HT1080 (cell line): ENCODE measurements at regions not wholly inside any gene's neighbourhood (a gene's known extent, or its start where the extent isn't known, plus 50 kb on each side); places are given as distances from the start of the nearest gene placed in this dataset.
"Not testable (repeated sequence)": the region's sequence is repeated elsewhere in the genome, so short reads cannot be mapped to it uniquely, and the experiment has no call there.

Source experiments
- DNase-seq: peaks from one replicate; pipeline ENCODE4 v3.0.0-alpha.2; 2015; ENCODE audit warnings: low read depth

DNA sequence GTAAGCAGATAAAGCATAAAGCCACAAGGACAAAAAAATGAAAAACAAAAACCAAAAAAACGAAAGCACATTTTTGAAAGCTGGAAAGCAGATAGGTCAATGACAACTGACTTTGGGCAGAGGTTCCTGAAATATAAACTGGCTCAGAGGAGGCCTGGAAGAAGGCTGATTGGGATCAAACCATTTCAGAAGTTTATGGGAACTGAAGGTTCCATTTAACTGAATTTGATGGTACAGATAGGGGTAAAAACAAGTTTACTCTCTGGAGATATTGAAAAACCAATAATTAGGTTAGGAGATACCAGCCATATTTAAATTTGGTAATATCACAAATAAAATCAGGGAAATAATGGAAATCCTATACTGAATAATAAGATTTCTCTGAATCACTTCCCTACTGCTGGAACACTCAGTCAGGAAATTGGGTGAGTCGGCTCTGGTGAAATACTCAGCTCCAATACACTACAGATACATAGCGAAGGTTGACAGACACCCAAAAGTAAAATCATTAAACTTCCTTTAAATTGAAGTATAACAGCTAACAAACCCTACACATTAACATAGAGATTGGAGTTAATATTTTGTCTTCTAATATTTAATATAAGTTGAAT, 1584.3 kb downstream of the STIM2 start:
- peak; percentile 39 for DNase-seq

DNA sequence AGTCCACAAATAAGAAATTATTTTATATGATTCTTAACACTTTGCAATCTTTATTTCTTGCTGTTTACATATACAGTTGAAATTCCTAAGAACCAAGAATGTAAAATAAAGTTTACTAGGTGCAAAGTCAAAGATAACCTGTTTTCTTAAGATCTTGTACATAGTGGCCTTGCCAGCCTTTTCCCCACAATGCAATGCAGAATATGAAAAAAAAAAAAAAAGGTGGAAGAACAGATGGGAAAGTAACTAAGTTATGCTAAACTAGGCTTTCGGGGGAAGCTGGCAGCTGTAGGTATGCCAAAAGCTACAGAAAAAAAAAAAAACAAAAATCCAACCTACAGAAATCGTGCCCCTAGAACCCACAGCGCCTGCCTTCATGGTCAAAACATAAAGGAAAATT, 1588.4 kb downstream of the STIM2 start:
- no peak for DNase-seq

DNA sequence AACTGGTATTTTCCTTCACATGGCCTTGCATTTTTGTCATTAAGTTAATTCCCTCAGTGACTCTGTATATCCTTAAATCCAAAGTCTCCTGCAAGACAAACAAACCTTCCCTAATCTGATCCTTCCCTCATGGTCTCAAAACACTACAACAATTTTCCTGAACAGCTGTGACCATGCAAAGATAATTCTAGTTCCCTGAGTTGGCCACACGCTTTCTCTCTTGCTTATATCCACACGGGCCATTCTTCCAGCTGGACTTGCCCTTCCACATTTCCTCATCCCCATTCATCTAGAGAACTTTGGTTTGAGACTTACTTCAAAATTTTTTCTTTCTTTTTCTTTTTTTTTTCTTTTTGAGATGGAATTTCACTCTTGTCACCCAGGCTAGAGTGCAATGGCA, 1590.7 kb downstream of the STIM2 start:
- no peak for DNase-seq

DNA sequence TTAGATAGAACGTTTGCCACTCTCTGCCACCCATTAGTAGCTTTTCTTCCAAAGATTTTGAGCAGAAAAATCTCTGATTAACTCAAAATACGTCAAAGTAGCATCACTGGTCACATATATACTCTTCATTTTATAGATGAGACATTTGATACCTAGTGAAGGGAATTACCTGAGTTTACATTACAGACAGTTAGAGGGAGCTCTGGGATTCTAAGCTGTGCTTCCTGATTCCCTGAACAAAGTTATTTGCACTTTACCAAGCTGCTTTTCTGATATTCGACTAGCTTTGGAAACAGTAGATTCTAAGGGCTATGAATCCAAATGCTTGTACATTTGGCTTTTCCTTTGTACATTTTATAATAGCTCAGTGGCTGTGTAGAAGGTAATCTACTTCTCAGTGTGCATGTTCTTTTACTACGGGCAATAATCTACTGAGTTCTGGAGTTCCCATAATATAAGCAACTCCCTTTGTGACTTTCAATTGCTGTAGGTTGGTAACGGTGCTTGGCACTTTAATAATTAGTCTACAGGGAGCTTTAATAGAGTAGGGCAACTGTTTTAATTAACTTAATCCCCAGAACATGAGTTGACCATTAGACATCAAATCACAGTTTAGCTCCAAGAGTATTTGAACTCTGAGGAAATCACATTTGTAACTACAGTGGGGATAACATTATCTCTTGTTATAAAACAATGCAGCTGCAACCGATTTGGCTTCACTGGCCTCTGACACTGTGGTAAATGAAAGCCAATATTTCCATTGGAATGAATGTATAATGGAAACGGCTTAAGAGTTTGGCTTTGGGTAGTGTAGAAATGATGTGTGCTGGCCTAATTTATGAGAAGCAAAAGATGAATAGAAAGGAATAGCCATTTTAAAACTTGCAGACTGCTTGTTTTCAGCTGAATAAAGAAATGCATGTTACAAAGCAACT, 1602.4 kb downstream of the STIM2 start:
- DNase-seq: no peak

DNA sequence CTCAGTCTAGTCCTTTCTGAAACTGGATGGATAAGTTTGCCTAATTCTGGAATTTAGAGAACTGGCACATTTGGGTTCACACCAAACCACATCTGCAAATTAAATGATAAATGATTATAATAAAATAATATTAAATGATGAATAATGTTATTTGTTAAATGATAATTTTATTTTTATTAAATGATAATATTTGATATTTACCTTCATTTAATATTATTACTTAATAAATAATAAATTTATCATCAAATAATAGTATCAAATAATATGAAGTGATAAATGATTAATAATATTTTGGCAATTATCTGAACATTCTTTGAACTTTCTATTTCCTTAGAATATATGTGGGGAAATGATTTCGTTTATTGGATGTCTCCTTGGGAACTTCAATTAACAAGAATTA, 1604.2 kb downstream of the STIM2 start:
- DNase-seq: no peak

DNA sequence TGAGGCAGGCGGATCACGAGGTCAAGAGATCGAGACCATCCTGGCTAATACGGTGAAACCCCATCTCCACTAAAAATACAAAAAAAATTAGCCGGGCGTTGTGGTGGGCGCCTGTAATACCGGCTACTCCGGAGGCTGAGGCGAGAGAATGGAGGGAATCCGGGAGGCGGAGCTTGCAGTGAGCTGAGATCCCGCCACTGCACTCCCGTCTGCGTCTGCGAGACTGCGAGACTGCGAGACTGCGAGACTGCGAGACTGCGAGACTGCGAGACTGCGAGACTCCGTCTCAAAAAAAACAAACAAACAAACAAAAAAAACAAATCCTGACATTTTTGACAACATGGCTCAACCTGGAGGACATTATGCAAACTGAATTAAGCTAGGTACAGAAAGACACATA, 1606.2 kb downstream of the STIM2 start:
- not testable (repeated sequence) for DNase-seq

DNA sequence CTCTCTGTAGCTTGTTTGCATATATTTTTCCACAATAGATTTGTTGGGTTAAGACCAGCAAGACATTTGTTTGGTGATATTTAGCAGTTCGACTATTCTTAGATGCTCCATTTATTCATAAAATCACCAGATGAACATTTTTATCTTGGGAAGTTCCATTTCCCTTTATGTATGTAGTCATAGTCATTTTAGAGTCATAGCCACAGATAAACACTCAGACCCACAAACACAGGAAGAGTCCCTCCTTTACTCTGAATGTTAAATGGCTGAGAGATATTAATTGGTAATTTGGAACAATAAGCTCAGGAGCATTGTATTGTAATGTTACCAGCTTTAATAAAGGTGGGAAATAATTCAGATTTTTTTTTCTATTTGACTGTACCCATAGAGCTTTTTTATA, 1608.7 kb downstream of the STIM2 start:
- DNase-seq: no peak

DNA sequence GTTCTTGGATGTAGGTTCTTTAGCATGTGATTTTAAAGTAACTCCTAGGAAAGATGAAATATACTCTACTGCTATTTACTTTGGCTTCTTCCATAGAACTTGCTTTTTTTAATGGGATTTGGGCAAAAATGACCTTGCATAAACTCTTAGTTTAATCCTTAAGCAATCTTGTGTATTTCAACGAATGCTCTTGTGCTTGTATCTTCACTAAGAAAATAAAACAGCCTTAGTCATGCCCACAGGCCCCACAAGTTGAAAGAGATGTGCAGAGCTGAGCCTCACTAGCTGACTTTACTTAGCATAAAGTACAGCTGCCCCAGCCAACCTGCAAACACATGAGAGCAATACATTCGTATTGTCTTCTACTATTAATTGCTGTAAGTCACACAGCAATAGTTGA, 1609.2 kb downstream of the STIM2 start:
- no peak for DNase-seq

DNA sequence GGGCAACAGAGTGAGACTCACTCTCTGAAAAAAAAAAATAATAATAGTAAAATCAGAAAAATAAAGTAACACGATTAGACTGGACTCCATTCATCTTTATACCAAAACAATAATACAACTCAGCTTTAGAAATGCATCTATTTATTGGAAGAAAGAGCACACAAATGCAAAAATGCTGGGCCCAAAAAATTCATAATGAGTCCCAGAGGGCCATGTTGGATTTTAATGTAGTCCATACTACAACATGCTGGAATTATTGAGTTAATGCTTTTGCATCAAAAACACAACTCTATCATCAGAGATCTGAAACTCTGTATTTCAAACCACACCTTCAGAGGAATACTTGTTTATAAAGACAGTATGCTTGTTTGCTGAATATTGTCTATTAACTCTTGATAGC, 1614.7 kb downstream of the STIM2 start:
- no peak for DNase-seq

DNA sequence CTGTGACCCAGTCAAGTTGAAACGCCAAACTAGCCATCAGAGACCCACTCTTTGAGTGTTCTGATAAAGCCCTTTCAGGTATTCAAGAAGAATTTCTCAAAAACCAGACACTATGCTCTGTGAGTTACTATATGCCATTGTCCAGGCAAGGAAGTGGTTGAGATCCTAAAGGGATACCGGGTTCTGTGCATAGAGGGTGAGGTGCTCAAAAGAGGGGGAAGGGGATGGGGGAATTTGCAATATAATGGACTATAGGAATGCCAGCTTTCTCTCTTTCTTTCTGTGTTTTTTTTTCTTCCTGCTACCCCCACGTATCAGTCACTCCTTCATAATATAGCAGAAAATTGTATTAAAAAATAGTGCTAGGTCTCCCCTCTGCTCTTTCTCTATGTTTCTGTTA, 1619.0 kb downstream of the STIM2 start:
- no peak for DNase-seq

DNA sequence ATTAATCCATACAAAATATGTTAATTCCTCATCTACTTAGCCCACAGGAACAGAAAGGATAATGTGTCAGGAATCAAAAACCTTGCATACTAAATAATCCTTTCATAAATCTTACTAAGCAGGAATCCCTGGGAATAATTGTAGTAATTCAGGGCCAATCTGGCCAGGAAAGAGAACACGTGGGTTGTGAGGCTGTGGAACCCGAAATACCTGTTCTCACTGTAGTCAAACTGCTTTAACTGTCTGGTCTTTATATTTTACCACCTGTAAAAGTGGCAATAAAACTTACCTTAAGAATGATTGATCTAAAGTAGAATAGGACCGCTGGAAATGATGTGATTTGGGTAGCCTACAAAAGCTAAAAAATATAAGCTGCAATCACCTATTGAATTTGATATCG, 1620.9 kb downstream of the STIM2 start:
- no peak for DNase-seq

DNA sequence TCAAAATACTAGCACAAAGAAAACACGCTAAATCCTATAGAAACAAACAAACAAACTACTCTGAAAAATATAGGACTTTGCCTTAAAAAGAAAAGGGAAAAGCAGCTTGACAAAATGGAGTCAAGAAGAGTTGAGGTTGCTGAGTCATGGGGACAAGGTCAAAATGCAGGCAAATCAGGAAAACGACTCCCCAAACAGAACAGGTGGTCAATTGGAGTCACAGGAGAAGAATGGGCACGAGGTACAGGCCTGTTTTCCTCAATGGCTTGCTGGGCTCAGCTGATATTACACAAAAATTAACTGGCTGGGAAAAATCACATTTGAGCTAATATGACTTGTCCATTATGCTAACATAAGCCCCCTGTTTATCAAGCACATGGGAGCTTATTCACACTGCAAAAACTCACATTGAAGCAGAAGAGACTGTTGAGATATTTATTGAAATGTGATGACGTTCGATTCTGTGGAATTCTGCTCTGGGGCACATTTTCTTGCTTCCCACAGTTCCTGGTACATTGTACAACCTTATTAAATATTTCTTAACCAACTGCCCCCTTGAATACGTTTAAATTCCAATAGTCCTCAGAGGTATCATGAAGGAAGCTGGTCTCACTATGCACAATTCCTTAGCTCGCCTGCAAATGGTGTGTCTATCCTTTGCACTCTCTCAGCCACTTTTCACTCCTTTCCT, 1622.1 kb downstream of the STIM2 start:
- DNase-seq: no peak

DNA sequence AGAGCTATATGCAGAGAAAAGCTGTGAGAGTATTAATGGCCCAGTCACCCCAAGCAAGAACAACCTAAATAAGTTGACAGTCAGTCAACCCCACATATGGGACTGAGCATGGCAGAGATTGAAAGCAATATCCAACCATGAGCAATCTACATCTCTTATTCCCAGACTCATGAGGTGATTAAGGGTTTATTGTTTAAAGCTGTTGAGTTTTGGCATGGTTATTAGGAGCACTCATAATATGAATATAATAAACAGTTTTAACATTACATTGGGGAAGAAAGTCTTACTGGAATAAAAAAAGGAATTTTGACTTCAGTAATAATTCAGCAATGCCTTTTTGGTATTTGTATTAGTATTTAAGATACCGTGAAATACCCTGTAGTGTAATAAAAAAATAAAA, 1627.4 kb downstream of the STIM2 start:
- no peak for DNase-seq

DNA sequence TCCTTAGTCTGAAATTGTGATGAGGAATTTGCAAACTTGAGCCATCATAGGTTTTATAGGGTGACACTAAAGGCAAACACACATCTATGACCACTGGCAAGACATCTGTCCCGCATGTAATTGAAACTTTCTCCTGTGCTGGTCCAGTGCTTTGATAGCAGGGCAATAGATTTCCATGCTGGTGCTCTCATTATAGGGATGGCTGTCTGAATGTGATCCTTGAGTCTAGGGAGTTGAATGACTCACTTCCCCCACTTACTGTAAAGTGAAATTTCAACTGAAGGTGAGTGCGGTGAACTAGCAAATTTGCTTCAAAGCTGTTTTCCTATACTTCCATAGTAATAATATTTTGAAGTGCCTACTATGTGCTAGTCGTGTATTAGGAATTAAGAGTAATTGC, 1630.0 kb downstream of the STIM2 start:
- peak; percentile 52 for DNase-seq

DNA sequence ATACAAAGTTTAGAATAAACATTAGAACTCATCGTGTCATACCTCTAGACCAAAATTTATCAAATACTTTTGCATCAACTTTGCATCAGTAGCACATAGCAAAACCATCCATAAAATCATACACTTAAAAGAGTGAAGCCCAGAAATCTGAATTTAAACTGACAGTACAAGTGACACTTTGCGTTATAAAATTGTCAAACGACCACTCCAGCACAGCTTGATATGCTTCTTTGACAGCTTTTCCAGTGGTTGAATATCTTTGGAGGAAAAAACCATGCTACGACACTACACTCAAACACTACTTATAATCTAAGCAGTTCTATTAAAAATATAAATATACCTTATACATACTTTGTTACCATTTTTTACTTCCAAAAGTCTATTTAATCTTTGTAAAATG, 1644.4 kb downstream of the STIM2 start:
- DNase-seq: no peak

DNA sequence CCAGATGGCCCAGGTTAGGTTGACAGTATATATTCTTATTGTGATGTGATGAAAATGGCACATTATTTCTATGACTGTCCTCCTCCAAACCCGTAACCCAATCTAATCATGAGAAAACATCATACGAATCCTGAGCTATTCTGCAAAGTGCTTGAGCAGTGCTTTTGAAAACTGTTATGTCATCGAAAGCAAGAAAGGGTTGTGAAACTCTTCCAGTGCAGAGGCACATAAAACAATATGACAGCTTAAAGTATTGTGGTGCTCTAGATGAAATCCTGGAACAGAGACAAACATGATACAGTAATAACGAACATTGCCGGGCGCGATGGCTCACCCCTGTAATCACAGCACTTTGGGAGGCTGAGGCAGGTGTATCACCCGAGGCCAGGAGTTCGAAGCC, 1648.0 kb downstream of the STIM2 start:
- no peak for DNase-seq

DNA sequence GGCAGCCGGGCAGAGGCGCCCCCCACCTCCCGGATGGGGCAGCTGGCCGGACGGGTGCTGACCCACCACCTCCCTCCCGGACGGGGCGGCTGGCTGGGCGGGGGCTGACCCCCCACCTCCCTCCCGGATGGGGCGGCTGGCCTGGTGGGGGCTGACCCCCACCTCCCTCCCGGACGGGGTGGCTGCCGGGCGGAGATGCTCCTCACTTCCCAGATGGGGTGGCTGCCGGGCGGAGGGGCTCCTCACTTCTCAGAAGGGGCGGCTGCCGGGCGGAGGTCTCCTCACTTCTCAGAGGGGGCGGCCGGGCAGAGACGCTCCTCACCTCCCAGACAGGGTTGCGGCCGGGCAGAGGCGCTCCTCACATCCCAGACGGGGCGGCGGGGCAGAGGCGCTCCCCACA, 1654.1 kb downstream of the STIM2 start:
- DNase-seq: not testable (repeated sequence)

DNA sequence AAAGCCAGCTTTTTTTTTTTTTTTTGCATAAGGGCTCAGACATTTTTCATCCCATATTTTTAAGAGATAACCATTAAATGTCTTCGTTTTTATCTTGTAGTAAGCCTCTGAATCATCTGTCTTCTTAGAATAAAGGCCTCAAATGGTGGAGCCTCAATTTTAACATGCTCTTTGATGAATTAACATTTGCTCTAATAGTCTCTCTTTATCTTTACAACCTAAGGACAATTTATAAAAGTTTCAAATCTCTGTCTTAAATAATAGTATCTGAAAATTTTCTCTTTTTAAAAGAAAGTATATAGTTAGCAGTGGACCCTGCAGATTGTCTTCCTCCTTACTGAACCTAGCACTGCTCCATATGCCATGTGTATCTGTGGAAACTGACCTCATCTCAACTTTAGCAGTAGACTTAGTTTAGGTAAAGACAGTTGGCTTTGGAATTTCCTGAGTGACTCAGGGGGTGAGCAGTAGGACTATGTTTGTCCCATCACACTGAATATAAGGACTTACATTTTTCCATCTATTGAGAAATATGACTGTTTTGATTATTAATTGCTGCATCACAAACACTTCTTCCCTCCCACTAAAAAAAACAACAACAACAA, 1658.0 kb downstream of the STIM2 start:
- DNase-seq: peak; percentile 56

DNA sequence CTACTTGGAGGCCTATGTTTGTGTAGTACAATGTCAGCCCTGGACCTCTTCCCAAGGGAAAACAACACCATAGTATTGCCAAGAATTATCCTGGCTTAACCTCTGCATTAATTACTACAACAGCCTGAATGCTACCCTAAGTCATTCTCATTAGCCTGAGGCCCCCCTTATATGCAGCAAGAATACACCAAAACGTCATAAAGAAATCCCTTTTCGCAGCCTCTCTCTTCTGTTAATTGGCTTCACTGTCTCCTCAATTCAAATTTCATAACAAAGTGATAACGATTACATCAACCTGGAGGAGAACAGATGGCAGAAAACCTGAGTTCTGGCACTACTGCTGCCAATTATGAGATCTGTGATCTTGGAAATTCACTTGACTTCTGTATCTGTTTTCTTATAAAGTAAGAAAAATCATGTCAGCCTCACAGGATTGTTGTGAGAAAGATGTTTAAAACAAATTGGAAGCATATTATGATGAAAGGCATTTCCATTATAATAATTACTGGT, 1663.1 kb downstream of the STIM2 start:
- DNase-seq: no peak

DNA sequence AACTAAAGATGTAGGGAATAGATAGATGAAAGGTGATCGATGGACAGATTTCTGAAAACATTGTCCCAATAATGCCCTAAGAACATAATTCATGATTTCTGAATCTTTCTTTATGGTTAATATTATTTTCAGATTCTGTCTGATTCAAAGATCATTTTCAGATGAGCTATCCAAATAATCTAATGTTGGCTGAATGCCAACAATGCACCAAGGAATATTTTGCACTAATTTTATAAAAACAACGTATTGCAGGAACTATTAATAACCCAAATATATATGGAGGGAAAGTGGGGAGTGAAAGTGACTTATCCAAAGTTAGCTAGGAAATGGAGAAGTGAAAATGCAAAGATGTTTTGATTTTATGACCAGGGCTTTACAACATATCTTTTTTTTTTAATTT, 1675.5 kb downstream of the STIM2 start:
- DNase-seq: no peak

DNA sequence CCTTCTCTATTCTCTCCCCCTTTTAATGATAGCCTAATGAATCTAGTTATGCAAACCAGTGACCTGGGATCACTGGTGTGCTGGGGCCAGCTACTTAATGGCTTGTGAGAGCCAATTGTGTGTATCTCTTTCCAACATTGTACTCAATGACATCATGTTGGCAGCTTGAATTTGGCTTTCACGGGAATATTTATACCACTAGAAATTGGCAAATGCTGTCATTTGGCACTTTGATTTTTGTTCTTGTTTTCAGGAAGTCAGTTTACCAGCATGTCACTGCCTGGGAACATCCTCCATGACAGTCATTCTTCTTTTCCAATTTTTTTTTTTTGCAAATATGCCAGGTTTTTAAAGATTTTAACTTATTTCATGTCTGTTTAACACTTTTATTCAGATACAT, 1685.3 kb downstream of the STIM2 start:
- DNase-seq: no peak

DNA sequence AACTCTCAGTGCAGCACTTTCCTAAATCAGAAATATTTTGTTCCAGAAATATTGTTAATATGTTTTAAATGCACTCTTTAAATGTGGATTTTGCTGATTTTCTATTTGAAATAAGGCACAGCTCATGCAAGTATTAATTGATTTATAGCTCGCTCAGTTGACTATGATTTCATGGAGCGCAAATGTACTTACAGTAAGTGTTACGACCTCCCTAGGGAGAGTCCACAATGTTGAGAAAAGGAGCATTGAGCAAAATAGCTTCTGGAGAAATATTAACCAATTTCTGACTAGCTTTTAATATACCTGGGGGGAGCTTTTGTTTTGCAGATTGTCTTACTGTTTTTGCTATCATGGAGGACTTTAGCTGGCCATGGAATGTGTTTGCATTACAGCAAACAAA, 1687.5 kb downstream of the STIM2 start:
- DNase-seq: no peak
